ENCODE measurements at regions not wholly inside any gene's neighbourhood (a gene's known extent, or its start where the extent isn't known, plus 50 kb on each side); places are given as distances from the start of the nearest gene placed in this dataset.

GRCh38 chr6:104418839-104419238, 440.9 kb downstream of the HACE1 start:
- no peak for DNase-seq (ENCODE audit: low read depth)

- no peak for DNase-seq (ENCODE audit: low read depth)
These were observed 441.6 kb downstream of the HACE1 start for GRCh38 chr6:104418125-104418524.

GRCh38 chr6:104414723-104415122, 445.0 kb downstream of the HACE1 start:
- no peak for DNase-seq (ENCODE audit: low read depth)

- no peak for DNase-seq (ENCODE audit: low read depth)
These were observed 446.0 kb downstream of the HACE1 start for GRCh38 chr6:104413767-104414166.

- DNase-seq (ENCODE audit: low read depth), result no peak
These were observed 448.4 kb downstream of the HACE1 start for GRCh38 chr6:104411302-104411701.

GRCh38 chr6:104409913-104410312, 449.8 kb downstream of the HACE1 start:
- no peak for DNase-seq (ENCODE audit: low read depth)

GRCh38 chr6:104407957-104408356, 451.8 kb downstream of the HACE1 start:
- DNase-seq (ENCODE audit: low read depth), result no peak

- no peak for DNase-seq (ENCODE audit: low read depth)
These were observed 455.3 kb downstream of the HACE1 start for GRCh38 chr6:104404377-104404776.

GRCh38 chr6:104402572-104402971, 457.1 kb downstream of the HACE1 start:
- DNase-seq (ENCODE audit: low read depth), result no peak

GRCh38 chr6:104401926-104402325, 457.8 kb downstream of the HACE1 start:
- DNase-seq (ENCODE audit: low read depth), result no peak

- DNase-seq (ENCODE audit: low read depth), result no peak
These were observed 458.9 kb downstream of the HACE1 start for GRCh38 chr6:104400844-104401243.

GRCh38 chr6:104396077-104396476, 463.6 kb downstream of the HACE1 start:
- DNase-seq (ENCODE audit: low read depth), result no peak

GRCh38 chr6:104381907-104382306, 477.8 kb downstream of the HACE1 start:
- no peak for DNase-seq (ENCODE audit: low read depth)

GRCh38 chr6:104365451-104366234, 494.1 kb downstream of the HACE1 start:
- DNase-seq (ENCODE audit: low read depth), result no peak

GRCh38 chr6:104357928-104358327, 501.8 kb downstream of the HACE1 start:
- DNase-seq (ENCODE audit: low read depth), result no peak

GRCh38 chr6:104356197-104356596, 503.5 kb downstream of the HACE1 start:
- no peak for DNase-seq (ENCODE audit: low read depth)

- DNase-seq (ENCODE audit: low read depth), result no peak
These were observed 510.5 kb downstream of the HACE1 start for GRCh38 chr6:104349191-104349590.

- no peak for DNase-seq (ENCODE audit: low read depth)
These were observed 515.5 kb downstream of the HACE1 start for GRCh38 chr6:104344223-104344622.

GRCh38 chr6:104332364-104332763, 527.4 kb downstream of the HACE1 start:
- no peak for DNase-seq (ENCODE audit: low read depth)

- DNase-seq (ENCODE audit: low read depth), result no peak
These were observed 533.3 kb downstream of the HACE1 start for GRCh38 chr6:104326173-104327001.

GRCh38 chr6:104325341-104326172, 534.2 kb downstream of the HACE1 start:
- no peak for DNase-seq (ENCODE audit: low read depth)

- DNase-seq (ENCODE audit: low read depth), result no peak
These were observed 535.4 kb downstream of the HACE1 start for GRCh38 chr6:104324301-104324700.

Measured in HS-27A (cell line).